SK-N-SH (cell line): ENCODE measurements at regions not wholly inside any gene's neighbourhood (a gene's known extent, or its start where the extent isn't known, plus 50 kb on each side); places are given as distances from the start of the nearest gene placed in this dataset.

Experiments used
- CTCF ChIA-PET: fragments of 300-600, 350-600 bp; formaldehyde crosslinking; extraction: SDS; loops from one replicate; lab custom pipeline; 2021; lab: Yijun Ruan, JAX
- POLR2A ChIA-PET: fragments of 350-600 bp; sonication (Branson Sonifier 250); formaldehyde crosslinking; extraction: SDS; loops from one replicate; lab custom pipeline; 2020; ENCODE audit warnings: antibody characterized with exemption, inconsistent platforms; lab: Yijun Ruan, JAX
- DNase-seq: peaks from one replicate; pipeline ENCODE4 v3.0.0; 2012
- H2AFZ ChIP-seq: fragments of 200-600 bp; sonication (generic); 2 replicates; pipeline ENCODE4 v1.8.1; 2016; ENCODE audit warnings: antibody characterized with exemption, mild to moderate bottlenecking, low read depth
- H3F3A ChIP-seq: fragments of 200-600 bp; sonication (generic); replicated peaks from 2 replicates; pipeline ENCODE3; 2016; ENCODE audit warnings: antibody characterized with exemption, mild to moderate bottlenecking; ENCODE audit not compliant: insufficient read depth
- H3K27ac ChIP-seq, 2 experiments: fragments of 200-500 bp in 1 of 2; fragments of 200-600 bp in 1 of 2; sonication (Bioruptor generic) in 1 of 2; sonication (generic), shearing (Covaris generic) in 1 of 2; 2 replicates each; pipeline versions ENCODE4 v1.5.1 to v1.6.1; 2014 to 2016; ENCODE audit warnings: low read depth in 2 of 2, inconsistent platforms in 1 of 2, low read length in 1 of 2, mild to moderate bottlenecking in 1 of 2, mixed read lengths in 1 of 2
- H3K27me3 ChIP-seq: fragments of 200-600 bp; sonication (generic), shearing (Covaris generic); 2 replicates; pipeline ENCODE4 v1.6.1; 2016; ENCODE audit warnings: mixed run types; ENCODE audit not compliant: insufficient read depth
- H3K36me3 ChIP-seq, 2 experiments: fragments of 200-500 bp in 1 of 2; fragments of 200-600 bp in 1 of 2; sonication (Bioruptor generic) in 1 of 2; sonication (generic) in 1 of 2; replicated peaks in 1 of 2; 2 replicates each; pipeline versions ENCODE3 to v1.5.1; 2014 to 2016; ENCODE audit warnings: low read length in 1 of 2, mild to moderate bottlenecking in 1 of 2; ENCODE audit not compliant: insufficient read depth in 2 of 2, control insufficient read depth in 1 of 2
- H3K4me1 ChIP-seq, 2 experiments: fragments of 200-500 bp in 1 of 2; fragments of 200-600 bp in 1 of 2; sonication (Bioruptor generic) in 1 of 2; sonication (generic), shearing (Covaris generic) in 1 of 2; 2 replicates each; pipeline versions ENCODE4 v1.5.1 to v1.6.1; 2014 to 2016; ENCODE audit warnings: low read depth in 1 of 2, low read length in 1 of 2, mixed run types in 1 of 2; ENCODE audit not compliant: insufficient read depth in 2 of 2, control insufficient read depth in 1 of 2
- H3K4me2 ChIP-seq: fragments of 200-600 bp; sonication (generic), shearing (Covaris generic); 2 replicates; pipeline ENCODE4 v1.6.1; 2017; ENCODE audit warnings: mixed run types
- H3K4me3 ChIP-seq, 2 experiments: fragments of 200-500 bp in 1 of 2; fragments of 200-600 bp in 1 of 2; sonication (Bioruptor generic) in 1 of 2; sonication (generic), shearing (Covaris generic) in 1 of 2; 2 replicates each; pipeline versions ENCODE4 v1.5.1 to v1.8.1; 2014 to 2016; ENCODE audit warnings: low read depth in 2 of 2, inconsistent platforms in 1 of 2, low read length in 1 of 2, mild to moderate bottlenecking in 1 of 2, mixed read lengths in 1 of 2, moderate library complexity in 1 of 2
- H3K79me2 ChIP-seq: fragments of 200-600 bp; sonication (generic); 2 replicates; pipeline ENCODE4 v1.8.1; 2017; ENCODE audit warnings: mild to moderate bottlenecking; ENCODE audit not compliant: insufficient read depth
- H3K9ac ChIP-seq: fragments of 200-600 bp; sonication (generic); 2 replicates; pipeline ENCODE4 v1.6.1; 2017; ENCODE audit warnings: mixed run types
- H3K9me2 ChIP-seq: fragments of 200-600 bp; sonication (generic); 2 replicates; pipeline ENCODE4 v1.6.1; 2017; ENCODE audit warnings: mixed run types
- H3K9me3 ChIP-seq: fragments of 200-600 bp; sonication (generic); 2 replicates; pipeline ENCODE4 v1.6.1; 2017; ENCODE audit warnings: mixed run types, mild to moderate bottlenecking, moderate library complexity
- H4K20me1 ChIP-seq: fragments of 200-600 bp; sonication (generic); 2 replicates; pipeline ENCODE4 v1.6.1; 2017; ENCODE audit warnings: mild to moderate bottlenecking, mixed run types; ENCODE audit not compliant: insufficient read depth
- ELF1 ChIP-seq: IDR thresholded peaks from 2 replicates; pipeline ENCODE4 v1.4.0; 2012
- EP300 ChIP-seq, 2 experiments: IDR thresholded peaks; 2 replicates each; pipeline versions ENCODE4 v1.4.0 to v1.6.1; 2012; ENCODE audit warnings: borderline replicate concordance in 1 of 2, low read depth in 1 of 2, low read length in 1 of 2
- EZH2phosphoT487 ChIP-seq: fragments of 200-600 bp; sonication (generic); IDR thresholded peaks from 2 replicates; pipeline ENCODE4 v1.6.1; 2017; ENCODE audit warnings: low read depth, mixed run types, mild to moderate bottlenecking, antibody characterized with exemption, moderate library complexity, borderline replicate concordance
- FOXM1 ChIP-seq: IDR thresholded peaks from 2 replicates; pipeline ENCODE4 v1.4.0; 2012; ENCODE audit warnings: low read depth, mild to moderate bottlenecking
- GATA2 ChIP-seq: sonication (generic); formaldehyde crosslinking; IDR thresholded peaks from 2 replicates; pipeline ENCODE4 v1.5.0; 2020; ENCODE audit warnings: mild to moderate bottlenecking, missing genetic modification reagents
- JUND ChIP-seq: IDR thresholded peaks from 2 replicates; pipeline ENCODE4 v1.4.0; 2012
- MEF2A ChIP-seq: IDR thresholded peaks from 2 replicates; pipeline ENCODE4 v1.4.0; 2012; ENCODE audit warnings: low read depth, borderline replicate concordance
- MXI1 ChIP-seq: IDR thresholded peaks from 2 replicates; pipeline ENCODE4 v1.6.1; 2012; ENCODE audit warnings: mild to moderate bottlenecking, low read depth, low read length, improper control_type of control experiment
- RAD21 ChIP-seq: IDR thresholded peaks from 2 replicates; pipeline ENCODE4 v1.6.1; 2012; ENCODE audit warnings: mild to moderate bottlenecking, low read length
- RCOR1 ChIP-seq: fragments of 150-350 bp; IDR thresholded peaks from 2 replicates; pipeline ENCODE4 v1.6.1; 2017; ENCODE audit warnings: antibody characterized with exemption, low read length
- RFX5 ChIP-seq: IDR thresholded peaks from 2 replicates; pipeline ENCODE4 v1.6.1; 2012; ENCODE audit warnings: mild to moderate bottlenecking, improper control_type of control experiment, low read length
- SIN3A ChIP-seq: IDR thresholded peaks from 2 replicates; pipeline ENCODE4 v1.6.1; 2012; ENCODE audit warnings: low read depth, mild to moderate bottlenecking, low read length, moderate library complexity, borderline replicate concordance
- SMC3 ChIP-seq: IDR thresholded peaks from 2 replicates; pipeline ENCODE4 v1.6.1; 2012; ENCODE audit warnings: low read depth, low read length, improper control_type of control experiment
- TCF12 ChIP-seq: IDR thresholded peaks from 2 replicates; pipeline ENCODE4 v1.4.0; 2012
- TEAD4 ChIP-seq: IDR thresholded peaks from 2 replicates; pipeline ENCODE4 v1.4.0; 2012; ENCODE audit warnings: mild to moderate bottlenecking, borderline replicate concordance; ENCODE audit not compliant: insufficient read depth
- WGBS: methylation state at CpG from one replicate; pipeline ENCODE4 v1.1.6; 2017; ENCODE audit warnings: low lambda C conversion rate; 5-methylcytosine and 5-hydroxymethylcytosine counted together
- TF ChIP-seq, protein P1 (sequence below): IDR thresholded peaks from 2 replicates; pipeline ENCODE4 v1.4.0; 2012; ENCODE audit warnings: low read depth, borderline replicate concordance
- TF ChIP-seq, protein P2 (sequence below): IDR thresholded peaks from 2 replicates; pipeline ENCODE4; 2012
- TF ChIP-seq, protein P3 (sequence below): IDR thresholded peaks from 2 replicates; pipeline ENCODE4 v1.6.1; 2012; ENCODE audit warnings: mild to moderate bottlenecking, low read depth, low read length, moderate library complexity

GRCh38 chr7:131077735-131078134, 249.9 kb upstream of the MKLN1 start:
- WGBS = 74% methylated on average over 4 of the region's 4 CpGs
- H3K9ac ChIP-seq = no peak overlapping the region
- H3K27ac ChIP-seq = peak overlapping the region in 1 of 2 experiments; percentile 82; a peak in 1 of 4 replicates
- H3K27me3 ChIP-seq = no peaks in the 10 kb centered on the region
- ChIA-PET POLR2A (no interaction called here), CTCF (no interaction called here)
- H3K9me2 ChIP-seq = no peaks in the 10 kb centered on the region
- no peak for DNase-seq
- TF ChIP-seq RFX5 (no peak), TEAD4 (no peak), SIN3A (no peak), JUND (no peak), GATA2 (no peak), FOXM1 (no peak), RAD21 (no peak), ELF1 (no peak)
- H3K4me2 ChIP-seq = 0 out of 2 replicates have a peak overlapping the region, but pooled peaks have one; percentile 59
- no peaks in the 10 kb centered on the region for H3K9me3 ChIP-seq
- peaks cover 32% of the 10 kb centered on the region for H3F3A ChIP-seq
- peaks cover 87% of the 10 kb centered on the region for H3K79me2 ChIP-seq
- H3K4me3 ChIP-seq = no peak overlapping the region
- H4K20me1 ChIP-seq = peaks cover 7% of the 10 kb centered on the region; the same call in 1 of the 2 replicates
- no peak overlapping the region for H2AFZ ChIP-seq
- H3K36me3 ChIP-seq = peaks cover 4 to 27% of the 10 kb centered on the region in 2 experiments
- H3K4me1 ChIP-seq = peaks cover 5 to 27% of the 10 kb centered on the region in 2 experiments

DNA sequence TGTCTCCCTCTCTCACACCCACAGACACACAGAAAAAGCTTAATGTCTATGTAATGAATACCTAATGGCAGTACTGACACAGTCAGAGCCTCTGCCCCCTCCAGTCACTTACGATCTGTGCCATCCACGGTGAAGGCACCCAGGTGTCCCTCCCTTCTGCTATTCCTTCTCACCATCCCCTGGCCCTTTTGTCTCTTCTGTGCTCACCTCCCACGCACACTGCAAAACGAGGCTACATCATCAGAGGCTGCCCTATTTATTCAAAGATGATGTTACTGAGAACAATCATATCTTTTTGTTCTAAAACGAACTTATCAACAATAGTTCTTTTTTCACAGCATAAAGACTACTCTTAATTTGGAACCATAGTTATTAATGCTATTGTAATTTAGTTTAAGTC, 246.9 kb upstream of the MKLN1 start:
- Histone ChIP-seq H3F3A (peaks cover 24% of the 10 kb centered on the region), H3K27ac (no peak overlapping the region), H3K36me3 (peaks cover 4 to 13% of the 10 kb centered on the region in 2 experiments), H3K4me3 (no peak overlapping the region), H3K4me2 (no peak overlapping the region), H3K27me3 (no peaks in the 10 kb centered on the region), H3K4me1 (peaks cover 3 to 19% of the 10 kb centered on the region in 2 experiments), H3K9ac (no peak overlapping the region), H3K9me2 (no peaks in the 10 kb centered on the region), H3K9me3 (no peaks in the 10 kb centered on the region), H4K20me1 (peaks cover 11% of the 10 kb centered on the region; the same call in 1 of the 2 replicates), H3K79me2 (peaks cover 81% of the 10 kb centered on the region), H2AFZ (no peak overlapping the region)
- 94% methylated on average over 5 of the region's 5 CpGs for whole genome bisulfite sequencing
- ChIA-PET POLR2A (no interaction called here), CTCF (no interaction called here)
- no peak for DNase-seq
- TF ChIP-seq, protein P1, sequence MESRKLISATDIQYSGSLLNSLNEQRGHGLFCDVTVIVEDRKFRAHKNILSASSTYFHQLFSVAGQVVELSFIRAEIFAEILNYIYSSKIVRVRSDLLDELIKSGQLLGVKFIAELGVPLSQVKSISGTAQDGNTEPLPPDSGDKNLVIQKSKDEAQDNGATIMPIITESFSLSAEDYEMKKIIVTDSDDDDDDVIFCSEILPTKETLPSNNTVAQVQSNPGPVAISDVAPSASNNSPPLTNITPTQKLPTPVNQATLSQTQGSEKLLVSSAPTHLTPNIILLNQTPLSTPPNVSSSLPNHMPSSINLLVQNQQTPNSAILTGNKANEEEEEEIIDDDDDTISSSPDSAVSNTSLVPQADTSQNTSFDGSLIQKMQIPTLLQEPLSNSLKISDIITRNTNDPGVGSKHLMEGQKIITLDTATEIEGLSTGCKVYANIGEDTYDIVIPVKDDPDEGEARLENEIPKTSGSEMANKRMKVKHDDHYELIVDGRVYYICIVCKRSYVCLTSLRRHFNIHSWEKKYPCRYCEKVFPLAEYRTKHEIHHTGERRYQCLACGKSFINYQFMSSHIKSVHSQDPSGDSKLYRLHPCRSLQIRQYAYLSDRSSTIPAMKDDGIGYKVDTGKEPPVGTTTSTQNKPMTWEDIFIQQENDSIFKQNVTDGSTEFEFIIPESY = no peak
- TF ChIP-seq RFX5 (no peak), SMC3 (no peak), MXI1 (no peak), RCOR1 (no peak), GATA2 (no peak), EZH2phosphoT487 (no peak), EP300 (IDR thresholded peaks at IDR 0.05; ENCODE audit: borderline replicate concordance in 1 of 2, low read depth in 1 of 2, low read length in 1 of 2) (no peak), MEF2A (no peak), TCF12 (no peak)
- TF ChIP-seq, protein P2, sequence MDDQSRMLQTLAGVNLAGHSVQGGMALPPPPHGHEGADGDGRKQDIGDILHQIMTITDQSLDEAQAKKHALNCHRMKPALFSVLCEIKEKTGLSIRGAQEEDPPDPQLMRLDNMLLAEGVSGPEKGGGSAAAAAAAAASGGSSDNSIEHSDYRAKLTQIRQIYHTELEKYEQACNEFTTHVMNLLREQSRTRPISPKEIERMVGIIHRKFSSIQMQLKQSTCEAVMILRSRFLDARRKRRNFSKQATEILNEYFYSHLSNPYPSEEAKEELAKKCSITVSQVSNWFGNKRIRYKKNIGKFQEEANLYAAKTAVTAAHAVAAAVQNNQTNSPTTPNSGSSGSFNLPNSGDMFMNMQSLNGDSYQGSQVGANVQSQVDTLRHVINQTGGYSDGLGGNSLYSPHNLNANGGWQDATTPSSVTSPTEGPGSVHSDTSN = no peak
- TF ChIP-seq, protein P3, sequence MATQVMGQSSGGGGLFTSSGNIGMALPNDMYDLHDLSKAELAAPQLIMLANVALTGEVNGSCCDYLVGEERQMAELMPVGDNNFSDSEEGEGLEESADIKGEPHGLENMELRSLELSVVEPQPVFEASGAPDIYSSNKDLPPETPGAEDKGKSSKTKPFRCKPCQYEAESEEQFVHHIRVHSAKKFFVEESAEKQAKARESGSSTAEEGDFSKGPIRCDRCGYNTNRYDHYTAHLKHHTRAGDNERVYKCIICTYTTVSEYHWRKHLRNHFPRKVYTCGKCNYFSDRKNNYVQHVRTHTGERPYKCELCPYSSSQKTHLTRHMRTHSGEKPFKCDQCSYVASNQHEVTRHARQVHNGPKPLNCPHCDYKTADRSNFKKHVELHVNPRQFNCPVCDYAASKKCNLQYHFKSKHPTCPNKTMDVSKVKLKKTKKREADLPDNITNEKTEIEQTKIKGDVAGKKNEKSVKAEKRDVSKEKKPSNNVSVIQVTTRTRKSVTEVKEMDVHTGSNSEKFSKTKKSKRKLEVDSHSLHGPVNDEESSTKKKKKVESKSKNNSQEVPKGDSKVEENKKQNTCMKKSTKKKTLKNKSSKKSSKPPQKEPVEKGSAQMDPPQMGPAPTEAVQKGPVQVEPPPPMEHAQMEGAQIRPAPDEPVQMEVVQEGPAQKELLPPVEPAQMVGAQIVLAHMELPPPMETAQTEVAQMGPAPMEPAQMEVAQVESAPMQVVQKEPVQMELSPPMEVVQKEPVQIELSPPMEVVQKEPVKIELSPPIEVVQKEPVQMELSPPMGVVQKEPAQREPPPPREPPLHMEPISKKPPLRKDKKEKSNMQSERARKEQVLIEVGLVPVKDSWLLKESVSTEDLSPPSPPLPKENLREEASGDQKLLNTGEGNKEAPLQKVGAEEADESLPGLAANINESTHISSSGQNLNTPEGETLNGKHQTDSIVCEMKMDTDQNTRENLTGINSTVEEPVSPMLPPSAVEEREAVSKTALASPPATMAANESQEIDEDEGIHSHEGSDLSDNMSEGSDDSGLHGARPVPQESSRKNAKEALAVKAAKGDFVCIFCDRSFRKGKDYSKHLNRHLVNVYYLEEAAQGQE = no peak
